Vagina (tissue), 2 donors: ENCODE measurements at regions not wholly inside any gene's neighbourhood (a gene's known extent, or its start where the extent isn't known, plus 50 kb on each side); places are given as distances from the start of the nearest gene placed in this dataset.

Experiments used
- CTCF ChIP-seq, 3 experiments: fragments of 450-650 bp in 2 of 3; fragments of 200-600 bp in 1 of 3; sonication (generic) in 1 of 3; IDR thresholded peaks; one replicate each; pipeline ENCODE4 v1.5.1; 2017 to 2019; ENCODE audit warnings: antibody characterized with exemption in 3 of 3, mild to moderate bottlenecking in 2 of 3, moderate library complexity in 2 of 3
- POLR2AphosphoS5 ChIP-seq, 2 donors: sonication (generic); formaldehyde crosslinking; IDR thresholded peaks; one replicate each; pipeline ENCODE4 v1.9.0; 2017; ENCODE audit warnings: antibody characterized with exemption in 2 of 2, mild to moderate bottlenecking in 2 of 2, low read depth in 1 of 2; ENCODE audit not compliant: insufficient read depth in 1 of 2

- TF ChIP-seq POLR2AphosphoS5 (IDR thresholded peaks at IDR 0.05; ENCODE audit: insufficient read depth in 1 of 2, low read depth in 1 of 2) (no peak), CTCF (IDR thresholded peaks at IDR 0.05) (no peak)
Observed at GRCh38 chr2:215728504-215729065, 284.8 kb downstream of the MREG start.
